GM19239 (cell line): ENCODE measurements at regions not wholly inside any gene's neighbourhood (a gene's known extent, or its start where the extent isn't known, plus 50 kb on each side); places are given as distances from the start of the nearest gene placed in this dataset.

Experiments used
- DNase-seq: peaks from one replicate; pipeline ENCODE4 v3.0.0; 2011; ENCODE audit warnings: low spot score; ENCODE audit not compliant: insufficient read length
- FAIRE-seq: peaks from 2 replicates; lab custom pipeline; 2011; peaks lifted over from hg19 to GRCh38; lab: Jason Lieb, UNC

GRCh38 chr9:107431461-107431860 lies 58.1 kb downstream of the KLF4 start:
- FAIRE-seq: no peak
- no peak for DNase-seq

- DNase-seq: no peak
- FAIRE-seq: no peak
Measured at GRCh38 chr9:107430071-107430470, 59.5 kb downstream of the KLF4 start.

- no peak for FAIRE-seq
- no peak for DNase-seq
Measured at GRCh38 chr9:107426126-107426525, 63.4 kb downstream of the KLF4 start.

GRCh38 chr9:107425101-107426025 lies 64.2 kb downstream of the KLF4 start:
- peak; percentile 73 for FAIRE-seq

GRCh38 chr9:107423540-107423939 lies 66.0 kb downstream of the KLF4 start:
- FAIRE-seq (no peak), DNase-seq (no peak)

More at GRCh38 chr9:107425101-107426025, 64.2 kb downstream of the KLF4 start:
- peak; percentile 45 for DNase-seq

- DNase-seq: no peak
- FAIRE-seq: peak; percentile 26
Measured at GRCh38 chr9:107422189-107423185, 67.1 kb downstream of the KLF4 start.

GRCh38 chr9:107410420-107410819 lies 79.1 kb downstream of the KLF4 start:
- DNase-seq (no peak), FAIRE-seq (no peak)

- no peak for FAIRE-seq
- no peak for DNase-seq
Measured at GRCh38 chr9:107409581-107410389, 79.8 kb downstream of the KLF4 start.

- no peak for DNase-seq
- FAIRE-seq: no peak
Measured at GRCh38 chr9:107407675-107408074, 81.9 kb downstream of the KLF4 start.

GRCh38 chr9:107405511-107405910 lies 84.1 kb downstream of the KLF4 start:
- DNase-seq (no peak), FAIRE-seq (no peak)

- DNase-seq (no peak), FAIRE-seq (no peak)
Measured at GRCh38 chr9:107404736-107405135, 84.8 kb downstream of the KLF4 start.

GRCh38 chr9:107404161-107404560 lies 85.4 kb downstream of the KLF4 start:
- no peak for FAIRE-seq
- DNase-seq: no peak

GRCh38 chr9:107397076-107398044 lies 92.2 kb downstream of the KLF4 start:
- DNase-seq (no peak), FAIRE-seq (no peak)

- FAIRE-seq: no peak
- no peak for DNase-seq
Measured at GRCh38 chr9:107394264-107394663, 95.3 kb downstream of the KLF4 start.

GRCh38 chr9:107390778-107391177 lies 98.8 kb downstream of the KLF4 start:
- FAIRE-seq: no peak
- no peak for DNase-seq

- DNase-seq (no peak), FAIRE-seq (no peak)
Measured at GRCh38 chr9:107390279-107390678, 99.3 kb downstream of the KLF4 start.

GRCh38 chr9:107389617-107390071 lies 99.9 kb downstream of the KLF4 start:
- FAIRE-seq: no peak
- no peak for DNase-seq

GRCh38 chr9:107388890-107389289 lies 100.7 kb downstream of the KLF4 start:
- FAIRE-seq (no peak), DNase-seq (no peak)

GRCh38 chr9:107387409-107387808 lies 102.2 kb downstream of the KLF4 start:
- FAIRE-seq (no peak), DNase-seq (no peak)
